K562 (cell line): ENCODE measurements at regions not wholly inside any gene's neighbourhood (a gene's known extent, or its start where the extent isn't known, plus 50 kb on each side); places are given as distances from the start of the nearest gene placed in this dataset.

ENCODE experiments used
- ATAC-seq: fragments of 200-7000 bp; cut with Tn5 transposase; 3 replicates; pipeline ENCODE4 v1.9.1; 2020; ENCODE audit warnings: moderate library complexity
- BruUV-seq: library from RNA; stranded (reverse); fragments of 400-500 nt; replicated peaks from 2 replicates; lab custom pipeline; 2021; lab: Mats Ljungman, UMichigan
- CTCF ChIA-PET: fragments of 300-600 bp; formaldehyde crosslinking; extraction: SDS; loops from one replicate; lab custom pipeline; 2021; ENCODE audit warnings: low intra/inter-chr PET ratio; lab: Yijun Ruan, JAX
- POLR2A ChIA-PET: fragments of 300-600, 350-650 bp; sonication (Branson Sonifier 250); formaldehyde crosslinking; extraction: SDS; loops from one replicate; lab custom pipeline; 2021; ENCODE audit warnings: antibody characterized with exemption, inconsistent platforms; lab: Yijun Ruan, JAX
- DNase-seq, 4 experiments: peaks; one replicate each; pipeline versions ENCODE4 v3.0.0 to v3.0.0-alpha.2; 2011 to 2018; ENCODE audit warnings: low spot score in 3 of 4, mixed read lengths in 3 of 4; ENCODE audit errors: extremely low read depth in 1 of 4
- FAIRE-seq: peaks from 2 replicates; lab custom pipeline; 2011; peaks lifted over from hg19 to GRCh38; lab: Jason Lieb, UNC
- H2AFZ ChIP-seq: 2 replicates; pipeline ENCODE4 v1.6.0; 2011; ENCODE audit warnings: low read depth, low read length, control low read depth, inconsistent platforms
- H3K27ac ChIP-seq: fragments of 200-600 bp; 3 replicates; pipeline ENCODE4 v1.8.0; 2011; ENCODE audit warnings: low read depth, mild to moderate bottlenecking, control low read depth, inconsistent platforms, low read length, moderate library complexity, mixed read lengths; ENCODE audit errors: extremely low read depth
- H3K27me3 ChIP-seq, 2 experiments: fragments of 300-600 bp in 1 of 2; 2 replicates in 1 of 2; 3 replicates in 1 of 2; pipeline versions ENCODE4 v1.6.0 to v1.8.0; 2011; ENCODE audit warnings: inconsistent platforms in 2 of 2, low read length in 2 of 2, mild to moderate bottlenecking in 1 of 2, mixed read lengths in 1 of 2, moderate library complexity in 1 of 2; ENCODE audit not compliant: control insufficient read depth in 2 of 2, insufficient read depth in 2 of 2
- H3K36me3 ChIP-seq: fragments of 300-600 bp; 3 replicates; pipeline ENCODE4 v1.8.0; 2011; ENCODE audit warnings: mild to moderate bottlenecking, low read length, inconsistent platforms; ENCODE audit not compliant: control insufficient read depth, insufficient read depth
- H3K4me1 ChIP-seq, 2 experiments: fragments of 200-600 bp in 1 of 2; replicated peaks in 1 of 2; 2 replicates in 1 of 2; 3 replicates in 1 of 2; pipeline versions ENCODE4 v1.5.1 to v1.8.0; 2011; ENCODE audit warnings: inconsistent platforms in 2 of 2, low read length in 2 of 2, mild to moderate bottlenecking in 1 of 2, mixed read lengths in 1 of 2, moderate library complexity in 1 of 2; ENCODE audit not compliant: control insufficient read depth in 2 of 2, insufficient read depth in 2 of 2
- H3K4me2 ChIP-seq: 2 replicates; pipeline ENCODE4 v1.6.1; 2011; ENCODE audit warnings: low read length, control low read depth, inconsistent platforms, mixed read lengths; ENCODE audit not compliant: insufficient read depth
- H3K4me3 ChIP-seq: fragments of 200-600 bp; sonication (generic), shearing (Covaris generic); 2 replicates; pipeline ENCODE4 v1.5.1; 2016; ENCODE audit warnings: control low read depth, inconsistent platforms
- H3K79me2 ChIP-seq: fragments of 200-600 bp; 3 replicates; pipeline ENCODE4 v1.8.0; 2011; ENCODE audit warnings: low read length, inconsistent platforms; ENCODE audit not compliant: control insufficient read depth, insufficient read depth
- H3K9ac ChIP-seq, 2 experiments: 2 replicates each; pipeline versions ENCODE4 v1.6.0 to v1.6.1; 2011; ENCODE audit warnings: low read depth in 2 of 2, low read length in 2 of 2, control low read depth in 1 of 2, inconsistent platforms in 1 of 2, mild to moderate bottlenecking in 1 of 2, mixed read lengths in 1 of 2; ENCODE audit not compliant: insufficient read depth in 1 of 2
- H3K9me1 ChIP-seq: one replicate; pipeline ENCODE4 v1.6.0; 2011; ENCODE audit warnings: inconsistent platforms, mild to moderate bottlenecking, low read length, moderate library complexity; ENCODE audit not compliant: control insufficient read depth, insufficient read depth
- H3K9me3 ChIP-seq: replicated peaks from 2 replicates; pipeline ENCODE4 v1.5.1; 2011; ENCODE audit warnings: low read depth, low read length, inconsistent platforms; ENCODE audit not compliant: control insufficient read depth, insufficient read depth
- H4K20me1 ChIP-seq: replicated peaks from 2 replicates; pipeline ENCODE4 v1.6.1; 2011; ENCODE audit warnings: low read length, inconsistent platforms, mixed read lengths; ENCODE audit not compliant: control insufficient read depth, insufficient read depth
- BRD4 ChIP-seq: fragments of 200-600 bp; sonication (generic); IDR thresholded peaks from 2 replicates; pipeline ENCODE4 v1.6.1; 2017; ENCODE audit warnings: inconsistent platforms
- FIP1L1 ChIP-seq: fragments of 200-400 bp; formaldehyde crosslinking; IDR thresholded peaks from 2 replicates; pipeline ENCODE4 v1.6.1; 2018; ENCODE audit warnings: mild to moderate bottlenecking, low read depth, low read length; ENCODE audit not compliant: poor library complexity, severe bottlenecking
- HLTF ChIP-seq: fragments of 450-650 bp; IDR thresholded peaks from 2 replicates; pipeline ENCODE4 v1.6.1; 2016
- HMG20A ChIP-seq: fragments of 450-650 bp; formaldehyde crosslinking; conservative IDR thresholded peaks from 2 replicates; pipeline ENCODE4 v1.4.0; 2020; ENCODE audit warnings: mild to moderate bottlenecking, mixed read lengths
- SETDB1 ChIP-seq: IDR thresholded peaks from one replicate; pipeline ENCODE4 v1.6.1; 2012; ENCODE audit warnings: low read length, control low read depth, inconsistent platforms
- SFPQ ChIP-seq: fragments of 200-400 bp; formaldehyde crosslinking; IDR thresholded peaks from 2 replicates; pipeline ENCODE4 v1.6.1; 2017; ENCODE audit warnings: mild to moderate bottlenecking, low read depth, low read length, moderate library complexity
- TBP ChIP-seq: optimal IDR thresholded peaks from 2 replicates; pipeline ENCODE3; 2011; ENCODE audit warnings: low read depth, low read length, improper control_type of control experiment
- TOE1 ChIP-seq, 2 experiments: fragments of 450-650 bp in 1 of 2; sonication (generic) in 1 of 2; formaldehyde crosslinking in 1 of 2; IDR thresholded peaks; 2 replicates each; pipeline versions ENCODE4 v1.7.1 to v1.8.0; 2016 to 2022; ENCODE audit warnings: borderline replicate concordance in 2 of 2, mild to moderate bottlenecking in 2 of 2, antibody characterized with exemption in 1 of 2, inconsistent platforms in 1 of 2, low read depth in 1 of 2, missing genetic modification reagents in 1 of 2, moderate library complexity in 1 of 2
- YBX1 ChIP-seq: fragments of 450-650 bp; IDR thresholded peaks from 2 replicates; pipeline ENCODE4 v1.7.1; 2016; ENCODE audit warnings: mild to moderate bottlenecking
- ZNF609 ChIP-seq: sonication (generic); formaldehyde crosslinking; IDR thresholded peaks from 2 replicates; pipeline ENCODE4 v1.8.1; 2023; ENCODE audit warnings: missing genetic modification reagents, mild to moderate bottlenecking, borderline replicate concordance
- WGBS: fragments of 100-300 bp; shearing (Covaris generic); methylation state at CpG from one replicate; pipeline ENCODE4 v1.1.6; 2016; ENCODE audit warnings: low coverage, mixed read lengths; ENCODE audit not compliant: insufficient coverage; ENCODE audit errors: missing lambda C conversion rate; 5-methylcytosine and 5-hydroxymethylcytosine counted together
- in situ Hi-C: fragments of 300-500 bp; cut with MboI; formaldehyde crosslinking; loops from 4 replicates; pipeline ENCODE4 v1.15.0; 2018; ENCODE audit warnings: inconsistent platforms, mixed read lengths
- intact Hi-C: fragments of 100-400 bp; cut with micrococcal nuclease; formaldehyde crosslinking; loops from 2 replicates; pipeline ENCODE4 v1.14.2; 2022
- TF ChIP-seq, protein P1 (sequence below), 3 experiments: fragments of 200-800 bp in 1 of 3; sonication (Bioruptor generic) in 1 of 3; sonication (generic) in 1 of 3; formaldehyde crosslinking in 1 of 3; IDR thresholded peaks; 2 replicates each; pipeline versions ENCODE4 v1.6.1 to v1.8.0; 2016 to 2022; ENCODE audit warnings: mild to moderate bottlenecking in 2 of 3, missing compliant biosample characterization in 2 of 3, missing genetic modification characterization in 2 of 3, missing genetic modification reagents in 1 of 3

- in situ Hi-C loops: no loop called here
- CTCF ChIA-PET: no interaction called here
- H4K20me1 ChIP-seq: no peaks in the 10 kb centered on the region
- no peak overlapping the region for H3K4me3 ChIP-seq
- intact Hi-C loops: no loop called here
- no TSS peak for BruUV-seq
- no peaks in the 10 kb centered on the region for H3K27me3 ChIP-seq
- H3K36me3 ChIP-seq: no peaks in the 10 kb centered on the region
- H3K4me2 ChIP-seq: no peak overlapping the region
- H3K27ac ChIP-seq: no peak overlapping the region
- 0% methylated on average over 1 of the region's 2 CpGs for WGBS
- H3K79me2 ChIP-seq: no peaks in the 10 kb centered on the region
- no peaks in the 10 kb centered on the region for H3K4me1 ChIP-seq
- ATAC-seq (no peak), DNase-seq (no peak), FAIRE-seq (no peak)
- H3K9me3 ChIP-seq: no peaks in the 10 kb centered on the region
- no peak overlapping the region for H3K9ac ChIP-seq
- H3K9me1 ChIP-seq: no peaks in the 10 kb centered on the region
- H2AFZ ChIP-seq: no peak overlapping the region
- POLR2A ChIA-PET: no interaction called here
- TF ChIP-seq SFPQ (no peak), BRD4 (no peak), TBP (no peak), YBX1 (no peak), HMG20A (CRISPR knock-in tag) (no peak), HLTF (no peak), TOE1 (IDR thresholded peaks at IDR 0.05; ENCODE audit: borderline replicate concordance) (no peak), TOE1 (CRISPR knock-in tag; IDR thresholded peaks at IDR 0.05; ENCODE audit: borderline replicate concordance, low read depth) (no peak), ZNF609 (CRISPR knock-in tag) (no peak), SETDB1 (no peak), FIP1L1 (no peak)
- TF ChIP-seq, protein P1, sequence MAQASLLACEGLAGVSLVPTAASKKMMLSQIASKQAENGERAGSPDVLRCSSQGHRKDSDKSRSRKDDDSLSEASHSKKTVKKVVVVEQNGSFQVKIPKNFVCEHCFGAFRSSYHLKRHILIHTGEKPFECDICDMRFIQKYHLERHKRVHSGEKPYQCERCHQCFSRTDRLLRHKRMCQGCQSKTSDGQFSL (CRISPR knock-in tag; IDR thresholded peaks at IDR 0.05): no peak
- TF ChIP-seq, protein P1 (tag; IDR thresholded peaks at IDR 0.05): no peak
These were observed 1051.7 kb downstream of the ROBO2 start for GRCh38 chr3:78091478-78092119.
